ENCODE measurements at regions not wholly inside any gene's neighbourhood (a gene's known extent, or its start where the extent isn't known, plus 50 kb on each side); places are given as distances from the start of the nearest gene placed in this dataset.

DNA sequence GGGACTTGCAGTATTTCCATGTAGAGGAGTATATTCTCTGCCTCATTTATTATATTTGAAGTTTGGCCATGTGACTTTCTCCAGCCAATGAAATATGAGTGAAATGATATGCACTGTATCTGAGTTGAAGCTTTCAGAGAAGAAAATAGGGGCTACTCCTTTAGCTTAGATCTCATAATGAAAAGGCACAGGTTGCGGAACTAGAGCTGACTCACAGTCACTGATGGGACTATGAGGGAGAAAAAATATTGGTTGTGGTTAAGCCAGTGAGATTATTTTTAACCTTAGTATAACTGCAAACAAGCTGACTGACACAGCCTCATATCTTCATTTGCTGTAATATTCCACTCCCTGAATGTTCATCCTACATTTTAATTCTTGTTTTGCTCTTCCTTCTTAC lies 1104.3 kb downstream of the RPA4 start:
- 0% methylated on average over 1 of the region's 1 CpG for WGBS (ENCODE audit: insufficient coverage, low coverage, missing lambda C conversion rate)
- no peak for TF ChIP-seq MIER1 (IDR thresholded peaks at IDR 0.05; ENCODE audit: low read depth)
- TF ChIP-seq, protein P1, sequence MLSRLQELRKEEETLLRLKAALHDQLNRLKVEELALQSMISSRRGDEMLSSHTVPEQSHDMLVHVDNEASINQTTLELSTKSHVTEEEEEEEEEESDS (CRISPR knock-in tag; IDR thresholded peaks at IDR 0.05) = no peak
- TF ChIP-seq, protein P2, sequence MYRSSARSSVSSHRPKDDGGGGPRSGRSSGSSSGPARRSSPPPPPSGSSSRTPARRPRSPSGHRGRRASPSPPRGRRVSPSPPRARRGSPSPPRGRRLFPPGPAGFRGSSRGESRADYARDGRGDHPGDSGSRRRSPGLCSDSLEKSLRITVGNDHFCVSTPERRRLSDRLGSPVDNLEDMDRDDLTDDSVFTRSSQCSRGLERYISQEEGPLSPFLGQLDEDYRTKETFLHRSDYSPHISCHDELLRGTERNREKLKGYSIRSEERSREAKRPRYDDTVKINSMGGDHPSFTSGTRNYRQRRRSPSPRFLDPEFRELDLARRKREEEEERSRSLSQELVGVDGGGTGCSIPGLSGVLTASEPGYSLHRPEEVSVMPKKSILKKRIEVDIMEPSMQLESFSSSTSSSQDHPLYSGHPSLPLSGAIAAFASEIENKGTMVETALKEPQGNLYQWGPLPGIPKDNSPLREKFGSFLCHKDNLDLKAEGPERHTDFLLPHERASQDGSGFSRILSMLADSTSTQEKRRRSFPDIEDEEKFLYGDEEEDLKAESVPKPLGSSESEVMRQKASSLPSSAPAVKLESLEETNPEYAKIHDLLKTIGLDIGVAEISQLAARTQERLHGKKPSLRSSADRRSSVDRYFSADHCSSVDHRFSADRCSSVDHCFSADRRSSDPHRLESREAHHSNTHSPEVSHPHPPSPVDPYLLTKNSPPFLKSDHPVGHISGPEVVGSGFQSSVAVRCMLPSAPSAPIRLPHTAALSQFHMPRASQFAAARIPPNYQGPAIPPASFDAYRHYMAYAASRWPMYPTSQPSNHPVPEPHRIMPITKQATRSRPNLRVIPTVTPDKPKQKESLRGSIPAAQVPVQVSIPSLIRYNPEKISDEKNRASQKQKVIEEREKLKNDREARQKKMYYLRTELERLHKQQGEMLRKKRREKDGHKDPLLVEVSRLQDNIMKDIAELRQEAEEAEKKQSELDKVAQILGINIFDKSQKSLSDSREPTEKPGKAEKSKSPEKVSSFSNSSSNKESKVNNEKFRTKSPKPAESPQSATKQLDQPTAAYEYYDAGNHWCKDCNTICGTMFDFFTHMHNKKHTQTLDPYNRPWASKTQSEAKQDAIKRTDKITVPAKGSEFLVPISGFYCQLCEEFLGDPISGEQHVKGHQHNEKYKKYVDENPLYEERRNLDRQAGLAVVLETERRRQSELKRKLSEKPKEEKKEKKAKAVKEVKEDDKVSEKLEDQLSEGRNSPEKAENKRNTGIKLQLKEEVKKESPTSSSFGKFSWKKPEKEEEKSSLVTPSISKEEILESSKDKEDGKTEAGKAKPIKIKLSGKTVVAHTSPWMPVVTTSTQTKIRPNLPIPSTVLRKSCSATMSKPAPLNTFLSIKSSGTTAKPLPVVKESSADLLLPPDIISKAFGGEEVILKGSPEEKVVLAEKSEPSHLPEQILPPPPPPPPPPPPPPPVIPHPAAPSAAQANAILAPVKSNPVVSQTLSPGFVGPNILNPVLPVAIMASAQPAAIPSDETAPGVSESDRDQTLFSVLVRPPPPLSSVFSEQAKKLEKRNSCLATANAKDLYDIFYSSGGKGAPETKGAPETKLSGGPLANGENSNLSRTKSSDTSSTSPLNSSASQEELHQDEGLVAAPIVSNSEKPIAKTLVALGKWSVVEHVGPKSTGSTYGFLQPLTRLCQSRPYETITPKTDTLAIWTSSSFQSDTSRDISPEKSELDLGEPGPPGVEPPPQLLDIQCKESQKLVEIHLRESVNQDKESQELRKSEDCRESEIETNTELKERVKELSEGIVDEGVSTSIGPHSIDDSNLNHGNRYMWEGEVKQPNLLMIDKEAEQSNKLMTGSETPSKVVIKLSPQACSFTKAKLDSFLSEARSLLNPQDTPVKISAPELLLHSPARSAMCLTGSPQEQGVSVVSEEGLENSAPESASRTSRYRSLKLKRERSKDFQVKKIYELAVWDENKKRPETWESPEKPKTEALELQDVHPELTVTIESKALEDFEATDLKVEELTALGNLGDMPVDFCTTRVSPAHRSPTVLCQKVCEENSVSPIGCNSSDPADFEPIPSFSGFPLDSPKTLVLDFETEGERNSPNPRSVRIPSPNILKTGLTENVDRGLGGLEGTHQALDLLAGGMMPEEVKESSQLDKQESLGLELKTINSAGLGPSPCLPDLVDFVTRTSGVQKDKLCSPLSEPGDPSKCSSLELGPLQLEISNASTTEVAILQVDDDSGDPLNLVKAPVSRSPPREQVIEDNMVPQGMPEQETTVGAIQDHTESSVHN (IDR thresholded peaks at IDR 0.05; ENCODE audit: borderline replicate concordance in 1 of 2, low read depth in 1 of 2) = no peak
- TF ChIP-seq TEAD2 (tag; IDR thresholded peaks at IDR 0.05) = no peak
- no peak for TF ChIP-seq FOXK2 (conservative IDR thresholded peaks at IDR 0.05 in 1 of 2, IDR thresholded peaks at IDR 0.05 in 1 of 2; ENCODE audit: low read depth in 2 of 2)
- TF ChIP-seq ETV1 (tag; conservative IDR thresholded peaks at IDR 0.05; ENCODE audit: low read depth) = no peak
- no peak for TF ChIP-seq ZNF778 (CRISPR knock-in tag; IDR thresholded peaks at IDR 0.05)
- TF ChIP-seq, protein P3, sequence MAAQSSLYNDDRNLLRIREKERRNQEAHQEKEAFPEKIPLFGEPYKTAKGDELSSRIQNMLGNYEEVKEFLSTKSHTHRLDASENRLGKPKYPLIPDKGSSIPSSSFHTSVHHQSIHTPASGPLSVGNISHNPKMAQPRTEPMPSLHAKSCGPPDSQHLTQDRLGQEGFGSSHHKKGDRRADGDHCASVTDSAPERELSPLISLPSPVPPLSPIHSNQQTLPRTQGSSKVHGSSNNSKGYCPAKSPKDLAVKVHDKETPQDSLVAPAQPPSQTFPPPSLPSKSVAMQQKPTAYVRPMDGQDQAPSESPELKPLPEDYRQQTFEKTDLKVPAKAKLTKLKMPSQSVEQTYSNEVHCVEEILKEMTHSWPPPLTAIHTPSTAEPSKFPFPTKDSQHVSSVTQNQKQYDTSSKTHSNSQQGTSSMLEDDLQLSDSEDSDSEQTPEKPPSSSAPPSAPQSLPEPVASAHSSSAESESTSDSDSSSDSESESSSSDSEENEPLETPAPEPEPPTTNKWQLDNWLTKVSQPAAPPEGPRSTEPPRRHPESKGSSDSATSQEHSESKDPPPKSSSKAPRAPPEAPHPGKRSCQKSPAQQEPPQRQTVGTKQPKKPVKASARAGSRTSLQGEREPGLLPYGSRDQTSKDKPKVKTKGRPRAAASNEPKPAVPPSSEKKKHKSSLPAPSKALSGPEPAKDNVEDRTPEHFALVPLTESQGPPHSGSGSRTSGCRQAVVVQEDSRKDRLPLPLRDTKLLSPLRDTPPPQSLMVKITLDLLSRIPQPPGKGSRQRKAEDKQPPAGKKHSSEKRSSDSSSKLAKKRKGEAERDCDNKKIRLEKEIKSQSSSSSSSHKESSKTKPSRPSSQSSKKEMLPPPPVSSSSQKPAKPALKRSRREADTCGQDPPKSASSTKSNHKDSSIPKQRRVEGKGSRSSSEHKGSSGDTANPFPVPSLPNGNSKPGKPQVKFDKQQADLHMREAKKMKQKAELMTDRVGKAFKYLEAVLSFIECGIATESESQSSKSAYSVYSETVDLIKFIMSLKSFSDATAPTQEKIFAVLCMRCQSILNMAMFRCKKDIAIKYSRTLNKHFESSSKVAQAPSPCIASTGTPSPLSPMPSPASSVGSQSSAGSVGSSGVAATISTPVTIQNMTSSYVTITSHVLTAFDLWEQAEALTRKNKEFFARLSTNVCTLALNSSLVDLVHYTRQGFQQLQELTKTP (IDR thresholded peaks at IDR 0.05; ENCODE audit: low read depth in 1 of 2, partially characterized antibody in 2 of 2) = no peak
- TF ChIP-seq LARP7 (IDR thresholded peaks at IDR 0.05) = no peak

More for the DNA sequence above, 1104.3 kb downstream of the RPA4 start:
- no peak overlapping the region for H3K9ac ChIP-seq (ENCODE audit: insufficient read depth in 1 of 2, low read depth in 2 of 2, low read length in 2 of 2)
- no peaks in the 10 kb centered on the region for H3K4me1 ChIP-seq (replicated peaks in 1 of 2; ENCODE audit: control insufficient read depth in 2 of 2, insufficient read depth in 2 of 2, low read length in 2 of 2)
- no peaks in the 10 kb centered on the region for H3K27me3 ChIP-seq (ENCODE audit: control insufficient read depth in 2 of 2, insufficient read depth in 2 of 2, low read length in 2 of 2)
- no peaks in the 10 kb centered on the region for H3K36me3 ChIP-seq (ENCODE audit: control insufficient read depth, insufficient read depth, low read length)
- ChIA-PET CTCF (ENCODE audit: low intra/inter-chr PET ratio) (no interaction called here), POLR2A (no interaction called here)
- no peaks in the 10 kb centered on the region for H3K9me3 ChIP-seq (replicated peaks; ENCODE audit: control insufficient read depth, insufficient read depth, low read depth, low read length)
- no peaks in the 10 kb centered on the region for H3K9me1 ChIP-seq (ENCODE audit: control insufficient read depth, insufficient read depth, low read length)
- intact Hi-C loops (cut with micrococcal nuclease) = no loop called here
- no peak for FAIRE-seq
- no peak for ATAC-seq
- no TSS peak for BruUV-seq (replicated peaks)
- in situ Hi-C loops (cut with MboI) = no loop called here
- no peak overlapping the region for H3K4me2 ChIP-seq (ENCODE audit: insufficient read depth, low read length)
- no peaks in the 10 kb centered on the region for H3K79me2 ChIP-seq (ENCODE audit: control insufficient read depth, insufficient read depth, low read length)
- no peaks in the 10 kb centered on the region for H4K20me1 ChIP-seq (replicated peaks; ENCODE audit: control insufficient read depth, insufficient read depth, low read length)
- DNase-seq (ENCODE audit: extremely low read depth in 1 of 4, low spot score in 3 of 4) = no peak
- no peak overlapping the region for H3K27ac ChIP-seq (ENCODE audit: extremely low read depth, low read depth, low read length)
- no peak overlapping the region for H2AFZ ChIP-seq (ENCODE audit: low read depth, low read length)
- H3K4me3 ChIP-seq = no peak overlapping the region
